ENCODE measurements at regions not wholly inside any gene's neighbourhood (a gene's known extent, or its start where the extent isn't known, plus 50 kb on each side); places are given as distances from the start of the nearest gene placed in this dataset.

DNA sequence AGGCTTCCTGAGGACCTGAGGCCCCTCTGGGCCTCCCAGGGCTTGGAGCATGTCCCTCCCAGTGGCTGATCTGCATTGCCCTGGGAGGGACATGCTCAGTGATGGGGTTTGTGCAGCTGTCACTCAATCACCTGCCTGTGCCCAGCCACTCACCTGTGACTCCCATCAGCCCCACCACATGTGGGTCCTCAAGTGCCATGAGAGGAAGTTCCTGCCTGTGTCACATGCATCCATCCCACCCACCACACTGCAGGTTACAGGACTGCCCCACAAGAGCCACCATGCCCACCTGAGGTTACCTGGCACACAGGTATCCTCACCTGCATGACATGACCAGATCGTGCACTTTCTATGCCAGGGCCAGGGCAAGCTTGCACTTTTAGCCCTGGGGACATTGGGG, 80.0 kb downstream of the SCGB2B2 start (continued):
- TF ChIP-seq HDAC2 (IDR thresholded peaks at IDR 0.05; ENCODE audit: borderline replicate concordance in 1 of 2, low read depth in 2 of 2, low read length in 2 of 2) (no peak), KDM5A (IDR thresholded peaks at IDR 0.05; ENCODE audit: low read length) (no peak), GABPA (IDR thresholded peaks at IDR 0.05; ENCODE audit: borderline replicate concordance, insufficient read depth, low read length) (no peak)
